Neural progenitor cell (in vitro differentiated cells): ENCODE measurements at regions not wholly inside any gene's neighbourhood (a gene's known extent, or its start where the extent isn't known, plus 50 kb on each side); places are given as distances from the start of the nearest gene placed in this dataset.

ENCODE experiments used
- DNase-seq: peaks from one replicate; pipeline ENCODE4 v3.0.0-alpha.2; 2016; ENCODE audit warnings: low spot score
- H2AFZ ChIP-seq: fragments of 200-600 bp; sonication (generic); replicated peaks from 2 replicates; pipeline ENCODE4 v1.6.1; 2016; ENCODE audit warnings: antibody characterized with exemption
- H3F3A ChIP-seq: fragments of 200-600 bp; sonication (generic); 2 replicates; pipeline ENCODE4 v1.6.1; 2016; ENCODE audit warnings: antibody characterized with exemption, low read depth
- H3K27ac ChIP-seq: fragments of 200-600 bp; sonication (generic); 2 replicates; pipeline ENCODE4 v1.5.1; 2016; ENCODE audit warnings: mild to moderate bottlenecking
- H3K27me3 ChIP-seq: fragments of 200-600 bp; sonication (generic); 2 replicates; pipeline ENCODE4 v1.6.1; 2016; ENCODE audit warnings: mild to moderate bottlenecking, moderate library complexity
- H3K36me3 ChIP-seq: fragments of 200-600 bp; sonication (generic); 2 replicates; pipeline ENCODE4 v1.5.1; 2016
- H3K4me1 ChIP-seq: fragments of 200-600 bp; sonication (generic); 2 replicates; pipeline ENCODE4 v1.6.1; 2016; ENCODE audit warnings: mixed run types
- H3K4me2 ChIP-seq: fragments of 200-600 bp; sonication (generic); 2 replicates; pipeline ENCODE4 v1.6.1; 2016
- H3K4me3 ChIP-seq: fragments of 200-600 bp; sonication (generic); 2 replicates; pipeline ENCODE4 v1.5.1; 2016
- H3K79me2 ChIP-seq: fragments of 200-600 bp; sonication (generic); 2 replicates; pipeline ENCODE4 v1.6.1; 2016; ENCODE audit warnings: low read depth
- H3K9ac ChIP-seq: fragments of 200-600 bp; sonication (generic); 2 replicates; pipeline ENCODE4 v1.6.1; 2016
- H3K9me3 ChIP-seq: fragments of 200-600 bp; sonication (generic); 2 replicates; pipeline ENCODE4 v1.5.1; 2016; ENCODE audit warnings: low read depth
- H4K20me1 ChIP-seq: fragments of 200-600 bp; sonication (generic); 2 replicates; pipeline ENCODE4 v1.6.1; 2016; ENCODE audit warnings: low read depth
- H3K27ac Mint-ChIP-seq: 3 replicates; pipeline ENCODE4 v1.8.0; 2021; ENCODE audit warnings: mixed read lengths
- H3K27me3 Mint-ChIP-seq: 2 replicates; pipeline ENCODE4 v1.8.0; 2022; ENCODE audit warnings: low read depth, mild to moderate bottlenecking, inconsistent platforms, moderate library complexity, mixed read lengths; ENCODE audit not compliant: insufficient read depth
- H3K36me3 Mint-ChIP-seq: 3 replicates; pipeline ENCODE4 v1.8.0; 2021; ENCODE audit warnings: mixed read lengths
- H3K4me1 Mint-ChIP-seq: 3 replicates; pipeline ENCODE4 v1.8.0; 2021; ENCODE audit warnings: mixed read lengths
- H3K4me3 Mint-ChIP-seq: 3 replicates; pipeline ENCODE4 v1.8.0; 2021; ENCODE audit warnings: mild to moderate bottlenecking, moderate library complexity, mixed read lengths
- H3K9me3 Mint-ChIP-seq: 3 replicates; pipeline ENCODE4 v1.8.0; 2020; ENCODE audit warnings: mixed read lengths
- CTCF ChIP-seq: fragments of 200-600 bp; sonication (generic); IDR thresholded peaks from 2 replicates; pipeline ENCODE4 v1.5.1; 2017; ENCODE audit warnings: antibody characterized with exemption, mild to moderate bottlenecking
- EZH2 ChIP-seq: fragments of 200-600 bp; sonication (generic); IDR thresholded peaks from 2 replicates; pipeline ENCODE4 v1.6.1; 2017; ENCODE audit warnings: antibody characterized with exemption, mild to moderate bottlenecking, moderate library complexity
- EZH2phosphoT487 ChIP-seq: fragments of 200-600 bp; sonication (generic); IDR thresholded peaks from 2 replicates; pipeline ENCODE4 v1.6.1; 2017; ENCODE audit warnings: antibody characterized with exemption

DNA sequence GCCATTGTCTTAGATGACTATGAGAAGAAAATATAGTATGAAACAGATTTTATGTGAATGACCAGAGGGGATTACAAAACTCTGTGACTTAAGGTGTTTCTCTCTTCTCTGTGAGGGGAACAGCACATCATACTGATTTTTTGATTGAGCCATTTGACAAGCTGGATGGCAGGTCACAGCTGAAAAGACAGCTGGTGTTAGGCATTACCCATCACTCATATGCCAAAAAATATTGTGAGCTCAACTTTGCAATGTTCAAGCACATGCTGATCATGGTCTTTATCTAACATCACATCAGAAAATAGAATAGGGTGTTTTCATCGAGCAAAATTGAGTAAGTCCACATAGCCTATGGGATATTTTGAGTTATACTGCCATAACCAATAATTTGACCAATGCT is 86.7 kb upstream of the TECRL start:
- TF ChIP-seq CTCF, result no peak
- no peak for TF ChIP-seq EZH2phosphoT487
- TF ChIP-seq EZH2, result no peak
- H3K27ac ChIP-seq, result no peak overlapping the region
- H3K27ac Mint-ChIP-seq, result no peak overlapping the region
- H3K9me3 Mint-ChIP-seq, result no peaks in the 10 kb centered on the region
- H4K20me1 ChIP-seq, result no peaks in the 10 kb centered on the region
- H3K4me1 Mint-ChIP-seq, result peaks cover 10% of the 10 kb centered on the region
- H3K36me3 Mint-ChIP-seq, result no peaks in the 10 kb centered on the region
- no peak overlapping the region for H2AFZ ChIP-seq
- H3K4me3 ChIP-seq, result no peak overlapping the region
- H3K27me3 ChIP-seq, result no peaks in the 10 kb centered on the region
- no peak overlapping the region for H3K4me3 Mint-ChIP-seq
- no peaks in the 10 kb centered on the region for H3F3A ChIP-seq
- no peaks in the 10 kb centered on the region for H3K4me1 ChIP-seq
- no peaks in the 10 kb centered on the region for H3K36me3 ChIP-seq
- no peaks in the 10 kb centered on the region for H3K27me3 Mint-ChIP-seq
- H3K4me2 ChIP-seq, result no peak overlapping the region
- no peaks in the 10 kb centered on the region for H3K9me3 ChIP-seq
- no peak for DNase-seq
- no peaks in the 10 kb centered on the region for H3K79me2 ChIP-seq
- no peak overlapping the region for H3K9ac ChIP-seq

DNA sequence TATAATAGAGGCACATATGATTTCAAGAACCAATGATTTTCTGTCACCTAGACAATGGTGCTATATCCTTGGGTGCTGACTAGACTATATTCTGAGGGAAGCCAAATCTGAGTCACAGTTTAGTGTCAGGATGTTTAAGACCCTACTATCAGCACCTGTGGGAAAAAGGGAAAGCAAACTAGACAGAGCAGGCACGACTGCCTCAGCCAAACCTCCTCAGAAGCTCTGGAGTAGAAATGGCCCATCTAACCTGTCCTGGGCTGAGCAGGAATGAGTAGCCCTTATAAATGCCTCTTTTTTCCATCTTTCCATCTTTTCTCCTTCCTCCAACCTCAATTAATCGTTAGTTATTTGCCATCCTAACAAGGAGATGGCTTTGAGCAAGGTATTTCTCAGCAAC is 80.4 kb upstream of the TECRL start:
- Mint-ChIP-seq H3K27me3 (no peaks in the 10 kb centered on the region), H3K4me1 (peaks cover 10% of the 10 kb centered on the region), H3K27ac (no peak overlapping the region), H3K9me3 (no peaks in the 10 kb centered on the region), H3K36me3 (no peaks in the 10 kb centered on the region), H3K4me3 (no peak overlapping the region)
- Histone ChIP-seq H3K9me3 (no peaks in the 10 kb centered on the region), H3K27ac (no peak overlapping the region), H4K20me1 (no peaks in the 10 kb centered on the region), H2AFZ (no peak overlapping the region), H3K36me3 (no peaks in the 10 kb centered on the region), H3K4me1 (no peaks in the 10 kb centered on the region), H3K27me3 (no peaks in the 10 kb centered on the region), H3K9ac (no peak overlapping the region), H3K4me3 (no peak overlapping the region), H3K4me2 (no peak overlapping the region), H3K79me2 (no peaks in the 10 kb centered on the region), H3F3A (no peaks in the 10 kb centered on the region)
- TF ChIP-seq CTCF (no peak), EZH2 (no peak), EZH2phosphoT487 (no peak)
- no peak for DNase-seq

- no peak overlapping the region for H3K9ac ChIP-seq
- H3K27me3 ChIP-seq, result no peaks in the 10 kb centered on the region
- no peak for DNase-seq
- peaks cover 2% of the 10 kb centered on the region for H3K9me3 Mint-ChIP-seq
- no peak for TF ChIP-seq CTCF
- no peak for TF ChIP-seq EZH2phosphoT487
- no peaks in the 10 kb centered on the region for H3K79me2 ChIP-seq
- no peaks in the 10 kb centered on the region for H3F3A ChIP-seq
- H3K27ac ChIP-seq, result no peak overlapping the region
- H3K4me2 ChIP-seq, result no peak overlapping the region
- no peak overlapping the region for H2AFZ ChIP-seq
- no peak overlapping the region for H3K4me3 Mint-ChIP-seq
- no peaks in the 10 kb centered on the region for H3K36me3 ChIP-seq
- no peaks in the 10 kb centered on the region for H4K20me1 ChIP-seq
- H3K4me1 Mint-ChIP-seq, result no peaks in the 10 kb centered on the region
- no peak overlapping the region for H3K4me3 ChIP-seq
- no peaks in the 10 kb centered on the region for H3K36me3 Mint-ChIP-seq
- no peaks in the 10 kb centered on the region for H3K9me3 ChIP-seq
- H3K4me1 ChIP-seq, result no peaks in the 10 kb centered on the region
- H3K27ac Mint-ChIP-seq, result no peak overlapping the region
- no peaks in the 10 kb centered on the region for H3K27me3 Mint-ChIP-seq
Measured at GRCh38 chr4:64479338-64479737, 70.1 kb upstream of the TECRL start.

DNA sequence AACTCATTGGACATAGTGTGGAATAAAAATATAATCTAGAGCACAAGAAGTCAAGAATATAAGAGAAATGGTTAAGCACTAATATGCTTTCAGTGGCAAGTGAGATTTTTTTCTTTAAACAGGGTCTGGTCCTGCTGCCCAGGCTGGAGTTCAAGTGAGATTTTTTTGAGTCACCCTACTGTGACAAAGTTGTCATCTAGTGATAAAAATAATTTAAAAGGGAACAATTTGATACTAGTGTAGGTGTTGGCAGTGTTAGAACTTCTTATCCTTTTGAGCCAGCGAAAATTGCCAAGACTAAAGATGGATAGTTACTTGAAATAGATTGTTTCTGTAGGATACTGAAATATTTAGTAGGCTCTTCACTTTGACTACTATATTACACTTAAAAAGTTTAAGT is 67.9 kb upstream of the TECRL start:
- H4K20me1 ChIP-seq, result no peaks in the 10 kb centered on the region
- TF ChIP-seq CTCF (no peak), EZH2 (no peak), EZH2phosphoT487 (no peak)
- no peaks in the 10 kb centered on the region for H3K27me3 ChIP-seq
- H3K4me3 ChIP-seq, result no peak overlapping the region
- Mint-ChIP-seq H3K36me3 (no peaks in the 10 kb centered on the region), H3K27me3 (no peaks in the 10 kb centered on the region), H3K4me3 (no peak overlapping the region), H3K9me3 (peaks cover 2% of the 10 kb centered on the region), H3K4me1 (no peaks in the 10 kb centered on the region), H3K27ac (no peak overlapping the region)
- H3F3A ChIP-seq, result no peaks in the 10 kb centered on the region
- no peak overlapping the region for H2AFZ ChIP-seq
- H3K9me3 ChIP-seq, result no peaks in the 10 kb centered on the region
- no peak overlapping the region for H3K27ac ChIP-seq
- no peaks in the 10 kb centered on the region for H3K4me1 ChIP-seq
- no peak overlapping the region for H3K4me2 ChIP-seq
- H3K79me2 ChIP-seq, result no peaks in the 10 kb centered on the region
- no peak for DNase-seq
- H3K9ac ChIP-seq, result no peak overlapping the region
- no peaks in the 10 kb centered on the region for H3K36me3 ChIP-seq
